Activated naive CD4-positive, alpha-beta T cell treated with anti-CD3 and anti-CD28 coated beads for 36 hours (primary cell): ENCODE measurements at regions not wholly inside any gene's neighbourhood (a gene's known extent, or its start where the extent isn't known, plus 50 kb on each side); places are given as distances from the start of the nearest gene placed in this dataset.
"Not testable (repeated sequence)": the region's sequence is repeated elsewhere in the genome, so short reads cannot be mapped to it uniquely, and the experiment has no call there.

ENCODE experiments used
- CTCF ChIA-PET: fragments of 350-600 bp; sonication (Branson Sonifier 250); formaldehyde crosslinking; loops from one replicate; lab custom pipeline; 2021; ENCODE audit warnings: antibody characterized with exemption; lab: Charles Lee
- DNase-seq: peaks from one replicate; pipeline ENCODE4 v3.0.0-alpha.2; 2020
- H3K27ac Mint-ChIP-seq: one replicate; pipeline ENCODE4 v1.8.0; 2021; ENCODE audit warnings: mild to moderate bottlenecking, mixed read lengths
- H3K27me3 Mint-ChIP-seq: one replicate; pipeline ENCODE4 v1.8.0; 2021; ENCODE audit warnings: low read depth, mixed read lengths
- H3K36me3 Mint-ChIP-seq: one replicate; pipeline ENCODE4 v1.8.0; 2021; ENCODE audit warnings: low read depth, mixed read lengths
- H3K4me1 Mint-ChIP-seq: one replicate; pipeline ENCODE4 v1.8.0; 2021; ENCODE audit warnings: low read depth, mixed read lengths
- H3K4me3 Mint-ChIP-seq: one replicate; pipeline ENCODE4 v1.8.0; 2021; ENCODE audit warnings: mild to moderate bottlenecking, moderate library complexity, mixed read lengths
- H3K9me3 Mint-ChIP-seq: one replicate; pipeline ENCODE4 v1.8.0; 2021; ENCODE audit warnings: mixed read lengths
- intact Hi-C: fragments of 100-400 bp; cut with micrococcal nuclease; formaldehyde crosslinking; loops from one replicate; pipeline ENCODE4 v1.15.1; 2023

DNA sequence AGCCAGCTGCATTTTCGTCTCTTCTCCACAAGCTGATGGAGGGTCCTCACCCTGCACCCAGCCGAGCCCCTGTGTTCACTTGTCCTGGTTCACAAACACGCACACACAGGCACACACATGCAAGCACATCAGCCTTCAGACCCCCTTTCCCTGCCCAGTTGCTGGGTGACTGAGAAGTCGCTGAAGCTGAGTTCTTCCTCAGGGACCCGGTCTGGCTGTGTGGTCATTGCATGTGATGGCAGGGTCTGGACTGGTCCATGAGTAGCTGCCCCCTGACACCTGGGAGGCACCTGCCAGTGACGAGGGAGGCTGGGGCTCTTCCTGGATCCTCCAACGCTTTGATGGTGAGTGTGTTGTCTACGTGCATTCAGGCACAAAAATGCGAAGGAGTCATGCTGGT lies 546.1 kb upstream of the SALL3 start:
- Mint-ChIP-seq H3K4me1 (no peaks in the 10 kb centered on the region), H3K27me3 (peaks cover 2% of the 10 kb centered on the region), H3K36me3 (no peaks in the 10 kb centered on the region), H3K4me3 (no peak overlapping the region), H3K27ac (no peak overlapping the region), H3K9me3 (peaks cover 4% of the 10 kb centered on the region)
- intact Hi-C loops, result no loop called here
- no peak for DNase-seq
- CTCF ChIA-PET, result no interaction called here

DNA sequence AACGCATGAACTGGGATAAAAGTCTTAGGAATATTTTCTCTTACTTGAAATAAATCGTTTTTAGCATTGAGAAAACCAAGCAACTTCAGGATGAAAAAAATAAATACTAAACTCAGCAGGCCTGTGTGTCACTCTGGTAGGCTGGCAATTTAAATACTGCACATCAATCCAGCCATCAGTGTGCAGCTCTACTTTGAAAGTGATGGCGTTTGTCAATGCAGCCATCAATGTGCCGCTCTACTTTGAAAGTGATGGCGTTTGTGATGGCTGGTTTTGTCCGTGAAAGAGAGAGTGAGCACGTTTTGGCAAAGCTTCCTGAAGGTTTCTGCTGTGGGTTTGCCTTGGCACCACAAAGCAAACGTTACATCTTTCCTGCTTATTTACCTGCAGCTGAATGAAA lies 543.5 kb upstream of the SALL3 start:
- CTCF ChIA-PET, result no interaction called here
- no peaks in the 10 kb centered on the region for H3K36me3 Mint-ChIP-seq
- H3K4me3 Mint-ChIP-seq, result no peak overlapping the region
- DNase-seq, result no peak
- no peaks in the 10 kb centered on the region for H3K4me1 Mint-ChIP-seq
- intact Hi-C loops, result no loop called here
- H3K27ac Mint-ChIP-seq, result no peak overlapping the region
- H3K27me3 Mint-ChIP-seq, result peaks cover 6% of the 10 kb centered on the region
- peaks cover 4% of the 10 kb centered on the region for H3K9me3 Mint-ChIP-seq

DNA sequence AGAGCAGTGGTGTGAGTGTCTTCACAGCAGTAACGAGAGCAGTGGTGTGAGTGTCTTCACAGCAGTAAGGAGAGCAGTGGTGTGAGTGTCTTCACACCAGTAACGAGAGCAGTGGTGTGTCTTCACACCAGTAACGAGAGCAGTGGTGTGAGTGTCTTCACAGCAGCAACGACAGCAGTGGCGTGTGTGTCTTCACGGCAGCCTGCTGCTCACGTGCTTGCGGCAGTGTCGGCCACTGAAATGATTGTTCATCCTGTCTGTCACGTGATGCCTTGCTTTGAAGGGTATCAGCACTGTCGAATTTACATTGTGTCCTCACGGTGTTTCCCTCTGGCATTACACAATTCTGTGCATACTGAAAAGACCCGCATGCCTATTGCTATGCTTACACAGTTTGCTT lies 541.4 kb upstream of the SALL3 start:
- intact Hi-C loops, CTCF ChIA-PET, H3K4me3 Mint-ChIP-seq, H3K27ac Mint-ChIP-seq, H3K9me3 Mint-ChIP-seq, H3K4me1 Mint-ChIP-seq, DNase-seq, H3K27me3 Mint-ChIP-seq, H3K36me3 Mint-ChIP-seq: not testable (repeated sequence)

DNA sequence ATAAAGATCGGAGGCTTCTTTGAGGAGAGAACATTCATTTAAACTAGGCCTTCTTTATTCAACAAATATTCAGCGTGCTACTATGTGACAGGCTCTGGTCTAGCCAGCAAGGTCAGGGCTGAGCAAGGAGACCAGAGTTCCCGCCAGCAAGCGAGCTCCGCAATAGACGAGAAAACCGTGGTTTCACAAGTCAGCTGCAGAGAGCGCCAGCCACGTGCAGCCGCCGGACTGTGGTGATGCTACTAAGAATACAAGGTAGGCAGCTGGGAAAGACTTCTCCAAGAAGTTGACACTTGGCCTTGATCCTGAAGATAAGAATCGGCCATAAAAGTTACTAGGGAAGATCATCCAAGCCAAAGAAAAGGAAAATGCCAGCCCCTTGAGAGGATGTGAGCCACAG lies 533.7 kb upstream of the SALL3 start:
- no peaks in the 10 kb centered on the region for H3K9me3 Mint-ChIP-seq
- H3K4me3 Mint-ChIP-seq, result no peak overlapping the region
- intact Hi-C loops, result no loop called here
- CTCF ChIA-PET, result no interaction called here
- no peaks in the 10 kb centered on the region for H3K27me3 Mint-ChIP-seq
- no peaks in the 10 kb centered on the region for H3K36me3 Mint-ChIP-seq
- no peaks in the 10 kb centered on the region for H3K4me1 Mint-ChIP-seq
- H3K27ac Mint-ChIP-seq, result no peak overlapping the region
- DNase-seq, result no peak

DNA sequence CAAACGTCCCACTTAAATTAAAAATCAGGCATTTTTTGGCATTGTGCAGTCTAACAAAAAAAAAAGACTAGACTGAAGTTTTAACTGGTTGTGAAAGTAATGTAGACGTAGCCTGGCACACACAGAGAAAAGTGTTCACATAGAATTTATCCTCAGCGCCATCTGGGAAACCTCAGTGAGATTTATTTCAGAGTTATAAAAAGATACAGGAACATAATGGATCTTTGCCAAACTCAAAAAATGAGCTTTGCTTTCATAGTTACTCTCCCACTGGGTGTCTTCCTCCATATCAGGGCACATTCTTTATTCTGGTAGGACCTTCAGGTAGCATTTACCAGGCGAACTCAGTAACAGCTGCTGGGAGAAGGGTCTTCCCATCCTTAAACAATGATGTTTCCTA lies 532.4 kb upstream of the SALL3 start:
- no peaks in the 10 kb centered on the region for H3K27me3 Mint-ChIP-seq
- no peaks in the 10 kb centered on the region for H3K9me3 Mint-ChIP-seq
- H3K36me3 Mint-ChIP-seq, result no peaks in the 10 kb centered on the region
- no peak for DNase-seq
- intact Hi-C loops, result no loop called here
- H3K27ac Mint-ChIP-seq, result no peak overlapping the region
- CTCF ChIA-PET, result no interaction called here
- no peak overlapping the region for H3K4me3 Mint-ChIP-seq
- H3K4me1 Mint-ChIP-seq, result no peaks in the 10 kb centered on the region

DNA sequence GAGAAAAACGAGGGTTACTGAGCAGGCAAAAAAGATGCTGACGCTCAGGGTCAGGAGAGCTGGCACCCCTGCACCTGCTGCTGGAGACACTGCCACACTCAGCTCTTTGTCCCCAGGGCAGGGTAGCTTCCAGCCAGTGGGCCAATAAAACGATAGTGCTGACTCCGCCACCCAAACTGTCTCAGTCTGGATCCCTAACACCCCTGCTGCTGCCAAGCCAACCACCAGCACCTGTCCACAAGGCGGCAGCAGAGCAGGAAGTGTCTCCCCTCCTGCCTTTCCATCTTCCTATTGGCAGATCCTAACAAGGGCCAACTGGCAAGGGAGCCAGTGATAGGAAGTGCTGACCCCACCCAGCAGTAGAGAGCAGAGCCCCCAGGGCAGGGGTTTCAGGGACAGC lies 531.5 kb upstream of the SALL3 start:
- DNase-seq, result no peak
- intact Hi-C loops, result no loop called here
- Mint-ChIP-seq H3K9me3 (no peaks in the 10 kb centered on the region), H3K4me1 (no peaks in the 10 kb centered on the region), H3K27me3 (no peaks in the 10 kb centered on the region), H3K27ac (no peak overlapping the region), H3K36me3 (no peaks in the 10 kb centered on the region), H3K4me3 (no peak overlapping the region)
- CTCF ChIA-PET, result no interaction called here

DNA sequence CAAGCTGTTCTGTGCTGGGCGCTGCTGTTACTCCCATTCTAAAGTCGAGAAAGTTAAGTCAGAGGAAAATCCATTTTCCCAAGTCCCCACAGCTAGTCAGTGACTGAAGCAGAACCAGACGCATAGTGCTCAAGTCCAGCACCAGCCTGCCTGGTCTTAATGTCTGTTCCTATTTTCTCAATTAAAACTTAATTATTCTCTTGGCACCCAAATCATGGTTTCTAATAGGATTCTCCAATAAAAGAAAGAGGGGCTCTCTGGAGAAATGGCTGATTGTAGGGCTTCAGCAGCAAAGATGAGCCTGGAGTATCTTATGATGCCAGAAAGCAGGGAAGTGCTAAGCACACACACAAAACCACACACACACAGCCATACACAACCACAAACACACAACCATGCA lies 531.0 kb upstream of the SALL3 start:
- H3K4me3 Mint-ChIP-seq, result no peak overlapping the region
- H3K36me3 Mint-ChIP-seq, result no peaks in the 10 kb centered on the region
- intact Hi-C loops, result no loop called here
- CTCF ChIA-PET, result no interaction called here
- no peaks in the 10 kb centered on the region for H3K9me3 Mint-ChIP-seq
- H3K4me1 Mint-ChIP-seq, result no peaks in the 10 kb centered on the region
- no peak overlapping the region for H3K27ac Mint-ChIP-seq
- DNase-seq, result no peak
- no peaks in the 10 kb centered on the region for H3K27me3 Mint-ChIP-seq

DNA sequence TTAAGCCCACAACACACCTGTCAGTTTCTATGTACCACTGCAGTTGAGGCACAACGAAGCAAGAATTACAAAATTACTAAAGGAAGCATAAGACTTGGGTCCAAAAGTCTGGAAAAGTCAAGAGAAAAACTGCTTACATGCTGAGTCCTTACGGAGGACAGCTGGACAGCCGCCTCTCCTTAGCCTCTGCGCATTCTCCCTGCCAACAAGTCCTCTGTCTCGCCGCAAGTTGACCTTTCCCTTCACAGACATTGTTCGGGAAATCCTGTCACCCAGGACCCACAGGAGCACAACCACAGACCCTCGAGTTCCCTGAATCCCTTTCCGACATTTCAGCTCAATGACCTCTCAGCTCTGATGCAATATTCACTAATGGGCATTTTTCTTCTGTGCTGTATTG lies 525.4 kb upstream of the SALL3 start:
- no peaks in the 10 kb centered on the region for H3K36me3 Mint-ChIP-seq
- H3K27me3 Mint-ChIP-seq, result no peaks in the 10 kb centered on the region
- no peak overlapping the region for H3K27ac Mint-ChIP-seq
- no peak for DNase-seq
- intact Hi-C loops, result no loop called here
- CTCF ChIA-PET, result no interaction called here
- no peaks in the 10 kb centered on the region for H3K9me3 Mint-ChIP-seq
- H3K4me3 Mint-ChIP-seq, result no peak overlapping the region
- H3K4me1 Mint-ChIP-seq, result no peaks in the 10 kb centered on the region

DNA sequence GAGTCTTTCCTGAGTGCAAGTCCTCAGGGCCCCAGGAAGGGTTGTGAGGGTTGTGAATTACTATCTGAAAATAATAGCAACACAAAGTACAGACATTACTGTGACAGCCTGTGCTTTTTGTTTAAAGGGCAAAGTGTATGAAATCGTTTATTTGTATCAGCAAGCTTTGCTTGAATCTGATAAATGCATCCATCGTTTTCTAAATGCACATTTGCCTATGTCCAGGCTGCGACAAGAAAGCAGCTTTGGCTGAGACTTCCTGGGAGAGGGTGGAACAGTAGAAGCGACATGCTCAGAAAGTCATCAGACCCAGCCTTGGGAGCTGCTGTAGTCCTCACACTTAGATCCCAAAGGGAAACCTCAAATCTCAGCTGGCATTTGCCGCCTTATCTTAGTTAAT lies 524.2 kb upstream of the SALL3 start:
- no peak overlapping the region for H3K4me3 Mint-ChIP-seq
- H3K36me3 Mint-ChIP-seq, result no peaks in the 10 kb centered on the region
- H3K4me1 Mint-ChIP-seq, result no peaks in the 10 kb centered on the region
- H3K27me3 Mint-ChIP-seq, result no peaks in the 10 kb centered on the region
- H3K9me3 Mint-ChIP-seq, result no peaks in the 10 kb centered on the region
- intact Hi-C loops, result no loop called here
- H3K27ac Mint-ChIP-seq, result no peak overlapping the region
- CTCF ChIA-PET, result no interaction called here
- DNase-seq, result no peak

DNA sequence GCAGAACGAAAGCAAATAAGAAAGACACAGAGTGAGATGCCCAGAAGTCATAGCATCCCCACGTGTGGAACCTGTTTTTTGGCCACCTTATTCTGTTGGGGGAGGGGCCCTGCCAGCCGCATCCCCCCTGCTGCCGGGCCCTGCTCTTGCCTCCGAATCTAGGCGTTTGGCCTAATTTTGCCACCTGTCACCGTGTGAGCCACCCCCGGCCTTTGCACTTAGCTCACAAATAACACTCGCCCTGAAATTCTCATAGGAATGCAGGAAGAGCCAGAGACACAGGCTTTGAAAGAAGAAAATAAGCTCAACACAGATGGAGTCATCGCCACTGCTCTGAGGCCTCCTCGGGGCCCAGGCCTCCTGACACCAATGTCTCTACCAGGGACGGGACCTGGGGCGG lies 522.6 kb upstream of the SALL3 start:
- H3K4me3 Mint-ChIP-seq, result no peak overlapping the region
- intact Hi-C loops, result no loop called here
- CTCF ChIA-PET, result no interaction called here
- no peaks in the 10 kb centered on the region for H3K27me3 Mint-ChIP-seq
- no peaks in the 10 kb centered on the region for H3K4me1 Mint-ChIP-seq
- no peak for DNase-seq
- no peaks in the 10 kb centered on the region for H3K36me3 Mint-ChIP-seq
- no peaks in the 10 kb centered on the region for H3K9me3 Mint-ChIP-seq
- no peak overlapping the region for H3K27ac Mint-ChIP-seq

DNA sequence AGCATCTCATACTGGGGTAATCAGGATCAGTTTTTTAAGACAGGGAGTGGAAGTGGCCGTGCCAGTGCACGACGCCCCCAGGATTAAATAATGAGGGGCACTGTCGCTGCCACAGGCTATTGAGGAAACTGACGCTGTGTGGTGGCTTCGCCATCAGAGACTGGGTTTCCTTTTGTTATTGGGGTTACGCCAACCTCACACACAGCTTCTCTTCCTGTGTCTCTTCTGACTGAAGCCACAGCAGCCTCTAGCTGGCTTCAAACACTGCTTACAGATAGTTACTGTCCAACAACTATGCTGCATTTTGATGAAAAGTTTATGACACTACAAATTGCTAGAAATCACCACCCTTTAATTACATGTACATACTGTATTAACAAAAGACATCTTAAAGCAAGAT lies 521.9 kb upstream of the SALL3 start:
- H3K4me1 Mint-ChIP-seq, result no peaks in the 10 kb centered on the region
- H3K27me3 Mint-ChIP-seq, result no peaks in the 10 kb centered on the region
- CTCF ChIA-PET, result no interaction called here
- no peak overlapping the region for H3K4me3 Mint-ChIP-seq
- no peak for DNase-seq
- no peaks in the 10 kb centered on the region for H3K36me3 Mint-ChIP-seq
- intact Hi-C loops, result no loop called here
- H3K9me3 Mint-ChIP-seq, result peaks cover 5% of the 10 kb centered on the region
- no peak overlapping the region for H3K27ac Mint-ChIP-seq

DNA sequence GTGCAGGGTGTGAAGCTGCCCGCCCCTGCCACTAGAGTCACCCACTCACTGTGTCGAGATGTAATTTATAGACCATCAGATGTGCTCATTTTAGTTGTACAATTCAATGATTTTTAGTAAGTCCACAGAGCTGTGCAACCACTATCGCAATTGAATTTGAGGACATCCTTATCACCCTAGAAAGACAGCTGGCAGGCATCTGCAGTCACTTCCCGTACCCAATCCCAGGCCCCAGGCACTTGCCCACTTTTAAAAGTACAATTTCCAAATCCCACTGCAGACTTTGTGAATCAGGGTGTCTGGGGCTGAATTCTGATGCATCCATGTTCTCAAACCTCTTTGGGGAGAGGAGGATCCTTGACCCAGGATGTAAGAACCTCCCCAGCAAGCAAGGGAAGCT lies 521.3 kb upstream of the SALL3 start:
- Mint-ChIP-seq H3K4me1 (no peaks in the 10 kb centered on the region), H3K27me3 (no peaks in the 10 kb centered on the region), H3K36me3 (no peaks in the 10 kb centered on the region), H3K27ac (no peak overlapping the region), H3K4me3 (no peak overlapping the region), H3K9me3 (peaks cover 6% of the 10 kb centered on the region)
- CTCF ChIA-PET, result no interaction called here
- intact Hi-C loops, result no loop called here
- DNase-seq, result no peak

DNA sequence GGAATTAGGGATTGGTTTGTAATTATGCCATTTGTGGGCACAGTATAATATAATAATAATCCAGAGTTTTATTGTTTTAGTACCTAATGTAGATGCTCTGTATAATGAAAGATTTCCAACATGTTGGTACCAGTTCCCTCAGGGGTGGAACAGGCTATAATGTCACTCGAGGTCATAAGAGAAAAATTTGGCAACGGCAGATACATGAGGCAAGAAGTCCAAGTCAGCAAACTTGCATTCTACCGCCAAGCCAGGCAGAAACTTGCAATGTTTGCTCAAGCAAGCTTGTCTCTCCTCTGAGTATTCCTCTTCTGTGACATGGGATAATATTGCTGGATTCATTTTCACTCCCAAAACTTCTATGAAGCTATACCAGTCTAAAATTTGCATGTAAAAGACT lies 520.0 kb upstream of the SALL3 start:
- Mint-ChIP-seq H3K36me3 (no peaks in the 10 kb centered on the region), H3K27me3 (no peaks in the 10 kb centered on the region), H3K27ac (no peak overlapping the region), H3K9me3 (peaks cover 16% of the 10 kb centered on the region), H3K4me3 (no peak overlapping the region), H3K4me1 (no peaks in the 10 kb centered on the region)
- intact Hi-C loops, result no loop called here
- DNase-seq, result no peak
- CTCF ChIA-PET, result no interaction called here

DNA sequence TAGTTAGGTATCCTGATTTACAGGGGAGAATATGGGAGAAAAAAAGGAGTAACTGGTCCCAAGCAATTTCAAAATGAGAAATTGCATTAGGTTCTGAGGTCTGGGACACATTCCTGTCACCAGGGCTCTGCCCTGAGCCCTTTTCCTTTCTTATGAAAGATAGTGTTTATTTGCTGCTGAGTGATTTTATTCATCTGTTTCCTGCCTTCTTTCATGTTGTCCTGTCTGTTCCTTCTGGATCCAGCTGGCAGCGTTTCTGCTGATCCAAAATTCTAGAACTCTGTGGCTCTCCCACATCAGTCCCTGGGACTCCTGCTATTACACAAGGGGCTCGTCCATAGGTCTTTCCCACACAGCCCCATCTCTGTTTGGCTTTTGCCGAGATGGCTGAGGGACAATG lies 519.1 kb upstream of the SALL3 start:
- intact Hi-C loops, result no loop called here
- Mint-ChIP-seq H3K9me3 (peaks cover 23% of the 10 kb centered on the region), H3K27ac (no peak overlapping the region), H3K4me3 (no peak overlapping the region), H3K4me1 (no peaks in the 10 kb centered on the region), H3K36me3 (no peaks in the 10 kb centered on the region), H3K27me3 (no peaks in the 10 kb centered on the region)
- DNase-seq, result no peak
- CTCF ChIA-PET, result no interaction called here
